ENCODE measurements at regions not wholly inside any gene's neighbourhood (a gene's known extent, or its start where the extent isn't known, plus 50 kb on each side); places are given as distances from the start of the nearest gene placed in this dataset.

GRCh38 chr3:117136003-117136402 lies 426.4 kb downstream of the TUSC7 start:
- ChIA-PET POLR2A (interaction anchor here (1.1 kb wide), 1 partner anchor 16 kb away, joined by 3 read pairs; no protein-coding TSS in a partner anchor), CTCF (no interaction called here)
- Histone ChIP-seq H3K36me3 (ENCODE audit: insufficient read depth, low read length) (no peaks in the 10 kb centered on the region), H3K9me3 (ENCODE audit: control insufficient read depth in 1 of 2, insufficient read depth in 1 of 2, low read length in 2 of 2) (peaks cover 0 to 4% of the 10 kb centered on the region in 2 experiments), H3K4me1 (ENCODE audit: insufficient read depth, low read length) (no peaks in the 10 kb centered on the region), H3K4me3 (ENCODE audit: low read length) (no peak overlapping the region), H3K27me3 (ENCODE audit: control insufficient read depth in 1 of 2, insufficient read depth in 2 of 2, low read length in 2 of 2) (no peaks in the 10 kb centered on the region), H3K27ac (ENCODE audit: low read depth in 1 of 2, low read length in 2 of 2) (no peak overlapping the region)
- ATAC-seq (ENCODE audit: poor library complexity) (no peak), DNase-seq (no peak)
- Mint-ChIP-seq H3K27me3 (no peaks in the 10 kb centered on the region), H3K9me3 (peaks cover 5% of the 10 kb centered on the region), H3K27ac (no peak overlapping the region), H3K4me3 (no peak overlapping the region), H3K4me1 (ENCODE audit: low read depth) (no peaks in the 10 kb centered on the region), H3K36me3 (ENCODE audit: low read depth) (no peaks in the 10 kb centered on the region)
- no peak for TF ChIP-seq CTCF (IDR thresholded peaks at IDR 0.05)
- intact Hi-C loops (cut with DNase I, micrococcal nuclease): no loop called here

- Histone ChIP-seq H3K27ac (ENCODE audit: low read depth in 1 of 2, low read length in 2 of 2) (no peak overlapping the region), H3K27me3 (ENCODE audit: control insufficient read depth in 1 of 2, insufficient read depth in 2 of 2, low read length in 2 of 2) (no peaks in the 10 kb centered on the region), H3K4me1 (ENCODE audit: insufficient read depth, low read length) (no peaks in the 10 kb centered on the region), H3K36me3 (ENCODE audit: insufficient read depth, low read length) (no peaks in the 10 kb centered on the region), H3K4me3 (ENCODE audit: low read length) (no peak overlapping the region), H3K9me3 (ENCODE audit: control insufficient read depth in 1 of 2, insufficient read depth in 1 of 2, low read length in 2 of 2) (no peaks in the 10 kb centered on the region)
- CTCF ChIA-PET: no interaction called here
- no peak overlapping the region for H3K4me3 Mint-ChIP-seq
- POLR2A ChIA-PET: interaction anchor here (1.1 kb wide), 1 partner anchor 15 kb away, joined by 3 read pairs; no protein-coding TSS in a partner anchor
- no peak overlapping the region for H3K27ac Mint-ChIP-seq
- intact Hi-C loops (cut with DNase I, micrococcal nuclease): no loop called here
- no peak for ATAC-seq (ENCODE audit: poor library complexity)
- no peak for TF ChIP-seq CTCF (IDR thresholded peaks at IDR 0.05)
- peaks cover 5% of the 10 kb centered on the region for H3K9me3 Mint-ChIP-seq
- no peaks in the 10 kb centered on the region for H3K36me3 Mint-ChIP-seq (ENCODE audit: low read depth)
- H3K4me1 Mint-ChIP-seq (ENCODE audit: low read depth): no peaks in the 10 kb centered on the region
- no peak for DNase-seq
- H3K27me3 Mint-ChIP-seq: no peaks in the 10 kb centered on the region
Measured at GRCh38 chr3:117137065-117137464, 427.5 kb downstream of the TUSC7 start.

GRCh38 chr3:117139681-117140080 lies 430.1 kb downstream of the TUSC7 start:
- H3K9me3 Mint-ChIP-seq: peaks cover 7% of the 10 kb centered on the region
- TF ChIP-seq CTCF (IDR thresholded peaks at IDR 0.05): no peak
- no peak for ATAC-seq (ENCODE audit: poor library complexity)
- no peak for DNase-seq
- POLR2A ChIA-PET: no interaction called here
- no peaks in the 10 kb centered on the region for H3K27me3 ChIP-seq (ENCODE audit: control insufficient read depth in 1 of 2, insufficient read depth in 2 of 2, low read length in 2 of 2)
- no peak overlapping the region for H3K27ac ChIP-seq (ENCODE audit: low read depth in 1 of 2, low read length in 2 of 2)
- CTCF ChIA-PET: interaction anchor here (1.2 kb wide), 1 partner anchor 9 kb away, joined by 3 read pairs; no protein-coding TSS in a partner anchor
- intact Hi-C loops (cut with DNase I, micrococcal nuclease): no loop called here
- H3K4me3 ChIP-seq (ENCODE audit: low read length): no peak overlapping the region
- no peaks in the 10 kb centered on the region for H3K36me3 ChIP-seq (ENCODE audit: insufficient read depth, low read length)
- no peaks in the 10 kb centered on the region for H3K27me3 Mint-ChIP-seq
- H3K4me3 Mint-ChIP-seq: no peak overlapping the region
- no peak overlapping the region for H3K27ac Mint-ChIP-seq
- H3K4me1 Mint-ChIP-seq (ENCODE audit: low read depth): no peaks in the 10 kb centered on the region
- H3K9me3 ChIP-seq (ENCODE audit: control insufficient read depth in 1 of 2, insufficient read depth in 1 of 2, low read length in 2 of 2): peaks cover 0 to 3% of the 10 kb centered on the region in 2 experiments
- H3K4me1 ChIP-seq (ENCODE audit: insufficient read depth, low read length): no peaks in the 10 kb centered on the region
- no peaks in the 10 kb centered on the region for H3K36me3 Mint-ChIP-seq (ENCODE audit: low read depth)

Measured in CD4-positive, alpha-beta T cell (primary cell).